HG02970 (cell line): ENCODE measurements at regions not wholly inside any gene's neighbourhood (a gene's known extent, or its start where the extent isn't known, plus 50 kb on each side); places are given as distances from the start of the nearest gene placed in this dataset.

Experiments
- ATAC-seq: cut with Tn5 transposase; IDR thresholded peaks from one replicate; pipeline ENCODE4 v1.9.1; 2021; ENCODE audit warnings: mild to moderate bottlenecking, moderate library complexity, moderate number of reproducible peaks; ENCODE audit not compliant: unreplicated experiment, low FRiP score

DNA sequence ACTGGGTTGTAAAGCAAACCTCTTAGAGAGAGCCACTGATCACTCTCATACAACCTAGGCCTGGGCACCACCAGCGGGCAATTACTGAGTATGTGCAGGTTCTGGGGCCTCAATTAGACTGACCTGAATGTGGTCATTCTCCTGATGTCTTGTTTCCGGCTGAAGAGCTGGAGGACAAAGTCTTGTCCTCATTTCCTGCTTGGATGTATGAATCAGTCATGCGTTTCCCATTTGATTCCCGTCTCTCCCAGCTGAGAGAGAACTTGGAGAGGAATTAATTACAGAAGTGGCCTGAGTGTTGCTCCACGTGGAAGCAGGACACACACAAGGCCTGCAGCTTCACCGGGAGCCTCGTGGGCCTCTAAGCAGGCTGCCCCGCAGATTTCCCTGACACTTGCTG, 799.3 kb upstream of the ARGLU1 start:
- ATAC-seq, result no peak

DNA sequence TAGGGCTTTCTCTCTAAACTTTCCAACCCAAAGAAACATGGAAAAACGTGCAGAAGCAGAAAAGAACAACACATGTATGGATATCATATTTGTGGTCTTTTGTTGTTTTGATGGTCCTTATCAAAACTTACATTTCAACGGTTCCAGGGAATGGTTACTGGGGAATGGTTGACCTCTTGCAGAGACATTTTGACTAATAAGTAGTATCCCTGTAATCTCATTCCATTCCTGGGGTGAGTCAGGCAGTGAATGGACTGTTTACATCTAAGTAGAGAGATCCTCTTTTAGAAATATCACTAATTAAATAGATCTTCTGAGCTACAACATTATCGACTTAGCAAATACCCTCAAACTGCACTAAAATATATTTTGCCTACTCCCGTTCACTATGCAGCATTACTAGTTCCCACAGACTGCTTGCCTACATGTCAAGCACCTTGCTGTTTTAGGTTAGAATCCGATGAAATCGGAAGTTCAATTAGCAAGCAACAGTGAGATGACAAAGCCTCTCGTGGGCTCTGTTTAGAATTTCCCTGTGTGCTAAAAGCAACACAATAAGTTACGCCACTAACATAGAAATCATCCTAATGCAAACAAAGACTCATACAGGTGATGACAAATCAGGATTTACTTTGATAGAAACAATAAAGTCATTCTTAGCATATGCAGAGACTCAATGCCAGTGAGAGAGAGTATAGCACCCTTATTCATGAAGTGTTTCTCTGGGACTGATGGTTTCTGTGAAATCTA, 797.7 kb upstream of the ARGLU1 start:
- no peak for ATAC-seq

DNA sequence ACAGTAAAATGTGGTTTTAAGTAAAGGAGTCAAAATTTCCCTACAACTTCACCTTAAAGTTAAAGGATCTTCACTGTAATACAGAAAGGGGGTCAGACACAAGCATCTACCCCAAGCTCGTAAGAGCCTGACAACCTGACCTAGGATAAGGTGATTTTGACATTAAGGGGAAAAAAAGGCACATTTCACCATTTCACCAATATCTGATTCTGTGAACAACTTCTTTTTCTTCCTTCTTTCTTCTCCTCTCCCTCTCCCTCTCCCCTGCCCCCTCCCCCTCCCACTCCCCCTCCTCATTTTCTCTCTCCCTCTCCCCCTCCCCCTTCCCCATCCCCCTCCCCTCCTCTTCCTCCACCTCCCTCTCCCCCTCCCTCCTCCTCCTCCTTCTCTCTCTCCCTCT, 796.7 kb upstream of the ARGLU1 start:
- no peak for ATAC-seq

DNA sequence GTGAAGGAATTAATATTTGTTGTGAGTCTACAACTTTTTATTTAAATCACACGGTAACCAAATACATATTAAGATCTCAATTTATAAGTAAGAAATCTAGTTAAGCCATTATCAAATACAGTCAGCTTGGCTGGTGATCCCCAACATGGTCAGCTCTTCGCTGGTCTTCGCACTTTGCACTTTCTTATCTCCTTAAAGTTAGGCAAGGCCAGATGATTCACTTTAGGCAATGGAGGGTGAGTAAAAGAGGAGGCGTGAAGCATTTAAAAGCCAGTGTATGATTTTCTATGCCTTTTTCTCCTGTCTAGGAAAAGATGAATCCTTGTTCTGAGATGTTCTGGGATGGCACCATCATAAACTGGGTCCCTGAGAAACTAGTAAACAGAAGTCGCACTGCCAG, 793.7 kb upstream of the ARGLU1 start:
- no peak for ATAC-seq

DNA sequence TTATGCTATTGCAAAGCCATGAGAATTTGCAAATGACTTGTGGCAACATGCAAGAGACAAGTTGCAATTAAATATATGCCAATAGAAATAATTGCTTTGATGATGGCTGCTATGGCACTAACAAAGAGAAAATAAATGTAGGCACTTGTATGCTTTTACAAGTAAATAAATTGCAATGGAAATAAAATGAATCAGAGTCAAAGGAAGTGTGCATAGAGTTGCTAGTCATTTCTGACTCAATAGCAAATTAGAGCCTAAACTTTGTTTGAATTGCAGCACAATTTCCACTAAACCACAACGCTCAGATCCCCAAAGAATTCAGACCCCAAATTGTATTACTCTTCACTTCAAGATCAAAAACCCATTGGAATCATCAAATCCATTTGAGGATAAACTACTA, 792.1 kb upstream of the ARGLU1 start:
- ATAC-seq, result no peak

DNA sequence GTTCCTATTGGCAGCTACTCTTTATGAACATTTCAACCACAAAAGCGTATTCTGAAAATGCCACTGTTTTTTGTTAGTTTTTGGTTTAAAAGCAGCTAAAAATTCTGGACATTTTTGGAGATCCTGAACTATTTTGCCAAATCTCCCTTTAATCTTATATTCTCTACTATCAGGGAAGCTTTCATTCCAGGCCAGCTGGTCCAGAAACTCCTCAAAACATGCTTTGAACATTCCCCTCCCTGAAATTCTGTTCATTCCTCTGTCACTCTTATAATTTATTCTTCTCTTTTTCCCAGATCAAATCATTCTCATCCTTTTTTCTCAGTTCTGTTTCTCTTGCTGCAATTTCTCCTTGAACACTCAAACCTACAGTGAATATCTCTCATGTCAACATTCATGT, 790.9 kb upstream of the ARGLU1 start:
- ATAC-seq, result no peak

DNA sequence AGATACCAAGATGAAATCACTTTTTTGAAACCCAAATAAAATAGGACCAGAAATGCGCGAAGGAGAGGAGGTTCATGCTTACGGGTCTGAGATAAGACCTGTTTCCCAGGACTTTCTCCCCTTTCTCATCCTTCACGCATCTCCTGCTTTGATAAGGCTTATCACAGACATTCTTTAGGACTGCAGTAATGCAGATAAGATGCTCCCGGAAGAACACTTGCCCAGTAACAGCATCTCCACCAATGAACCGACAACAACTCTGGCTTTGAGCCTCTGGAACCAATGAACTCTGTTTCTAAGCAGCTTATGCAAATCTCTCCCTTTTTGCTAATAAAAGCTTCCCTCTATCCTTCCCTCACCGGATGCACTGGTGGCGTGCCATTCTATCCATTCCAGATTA, 783.4 kb upstream of the ARGLU1 start:
- no peak for ATAC-seq

DNA sequence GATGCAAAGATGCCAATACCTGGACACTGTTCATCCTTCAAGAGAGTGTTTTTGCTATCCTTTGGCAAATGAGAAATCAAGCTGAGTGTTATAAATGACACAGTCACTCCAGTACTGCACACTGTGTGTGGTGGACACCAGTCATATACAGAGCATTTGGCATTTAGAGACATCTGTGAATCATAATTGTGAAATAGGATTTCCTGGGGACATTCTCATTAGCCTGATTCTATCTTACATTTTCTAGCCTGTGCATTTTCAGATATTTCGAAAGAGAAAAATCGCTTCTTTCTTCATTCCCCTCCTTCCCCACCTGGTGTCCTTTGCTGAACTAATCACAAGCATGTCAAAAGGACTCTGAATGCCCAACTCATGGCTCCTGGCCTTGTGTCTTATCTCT, 781.0 kb upstream of the ARGLU1 start:
- ATAC-seq, result no peak

DNA sequence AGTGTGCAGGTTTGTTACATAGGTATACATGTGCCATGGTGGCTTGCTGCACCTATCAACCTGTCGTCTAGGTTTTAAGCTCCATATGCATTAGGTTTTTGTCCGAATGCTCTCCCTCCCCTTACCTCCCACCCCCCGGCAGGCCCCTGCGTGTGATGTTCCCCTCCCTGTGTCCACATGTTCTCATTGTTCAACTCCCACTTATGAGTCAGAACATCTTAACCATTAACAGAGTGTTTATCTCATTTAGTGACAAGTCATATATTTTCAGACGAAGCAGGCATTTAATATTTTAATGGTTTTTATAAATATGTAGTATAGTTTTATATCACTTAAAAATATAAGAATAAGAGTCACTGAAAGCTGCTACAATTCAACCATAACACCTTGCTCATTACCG, 780.5 kb upstream of the ARGLU1 start:
- no peak for ATAC-seq

DNA sequence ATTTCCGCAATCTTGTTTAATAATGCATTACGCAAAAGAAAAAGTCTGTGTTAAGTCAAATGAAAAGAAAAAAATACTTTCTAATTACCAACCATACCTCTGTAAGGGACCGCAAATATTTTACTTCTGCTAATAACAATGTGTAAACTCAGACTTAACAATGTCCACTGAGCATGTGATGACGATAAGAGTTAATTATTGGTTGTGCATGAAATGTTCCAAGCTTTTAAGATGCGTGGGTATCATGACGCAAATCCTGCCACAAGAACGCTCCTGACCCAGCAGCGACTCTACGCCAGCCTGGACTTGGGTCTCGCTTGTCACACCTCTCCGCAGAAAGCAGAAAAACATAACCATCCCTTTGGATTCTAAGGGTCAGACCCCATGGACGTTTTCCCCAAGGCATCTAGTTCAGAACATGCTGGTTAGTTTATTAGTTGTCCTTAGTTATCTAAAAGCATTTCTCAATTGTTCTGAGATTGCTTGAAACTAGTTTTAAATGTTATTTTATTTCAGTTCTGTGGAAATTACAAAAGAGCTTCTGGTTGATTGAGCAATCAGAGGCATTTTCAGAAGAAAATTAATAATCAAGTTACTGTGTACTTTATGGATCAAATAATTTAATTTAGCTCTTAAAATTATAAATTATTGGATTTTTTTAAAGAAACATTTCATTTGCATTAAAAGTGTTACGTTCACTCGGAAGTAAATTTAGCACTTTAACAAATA, 779.9 kb upstream of the ARGLU1 start:
- ATAC-seq, result no peak

DNA sequence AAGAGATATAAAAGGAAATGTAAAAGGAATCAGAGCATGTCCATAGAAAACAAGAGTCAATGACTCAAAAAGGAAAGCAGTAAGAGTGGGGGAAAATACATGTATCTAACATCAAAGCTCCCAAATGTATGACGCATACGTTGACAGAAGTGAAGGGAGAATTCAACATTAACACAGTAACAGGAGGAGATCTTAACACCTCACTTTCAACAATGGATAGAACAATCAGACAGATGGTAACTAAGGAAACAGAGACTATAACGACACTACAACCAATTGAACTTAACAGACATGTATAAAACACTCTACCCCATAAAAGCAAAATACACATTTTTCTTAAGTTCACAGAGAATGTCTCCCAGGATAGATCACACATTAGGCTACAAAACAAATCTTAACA, 774.8 kb upstream of the ARGLU1 start:
- ATAC-seq, result no peak

DNA sequence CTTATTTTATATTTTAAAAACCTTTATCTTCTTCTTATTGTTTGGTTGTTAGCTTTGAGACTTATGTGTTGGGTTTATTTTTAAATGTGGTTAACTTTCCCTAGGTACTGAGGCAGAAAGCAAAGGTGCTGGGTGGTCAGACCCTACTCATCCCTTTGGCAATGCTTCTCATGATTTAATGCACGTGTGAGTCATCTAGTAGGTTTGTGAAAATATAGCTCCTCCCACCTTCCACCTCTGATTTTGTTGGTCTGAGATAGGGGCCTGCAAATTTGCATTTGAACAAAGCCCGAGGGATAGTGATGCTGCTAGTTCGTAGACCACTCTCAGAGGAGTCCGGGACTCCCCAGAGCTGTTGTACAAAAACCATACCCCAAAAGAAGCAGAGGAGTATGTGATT, 771.3 kb upstream of the ARGLU1 start:
- ATAC-seq, result no peak

DNA sequence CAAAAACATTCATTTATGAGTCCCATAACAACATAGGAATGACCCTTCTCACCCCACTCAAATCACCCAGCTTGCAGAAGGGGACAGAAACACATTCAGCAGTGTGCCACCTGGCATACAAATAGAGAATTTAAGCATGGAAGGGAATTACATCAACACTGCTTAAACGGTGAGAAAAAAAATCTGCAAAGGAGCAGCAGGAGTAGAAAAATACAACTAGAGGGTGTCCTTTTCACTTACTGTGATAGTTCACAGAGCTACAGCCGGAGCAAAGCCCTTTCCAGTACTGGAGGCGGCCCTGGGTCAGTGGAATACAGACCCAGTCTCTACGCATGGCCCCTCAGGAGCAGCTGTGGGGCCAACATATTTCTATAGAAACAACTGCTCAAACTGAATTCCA, 764.3 kb upstream of the ARGLU1 start:
- no peak for ATAC-seq

DNA sequence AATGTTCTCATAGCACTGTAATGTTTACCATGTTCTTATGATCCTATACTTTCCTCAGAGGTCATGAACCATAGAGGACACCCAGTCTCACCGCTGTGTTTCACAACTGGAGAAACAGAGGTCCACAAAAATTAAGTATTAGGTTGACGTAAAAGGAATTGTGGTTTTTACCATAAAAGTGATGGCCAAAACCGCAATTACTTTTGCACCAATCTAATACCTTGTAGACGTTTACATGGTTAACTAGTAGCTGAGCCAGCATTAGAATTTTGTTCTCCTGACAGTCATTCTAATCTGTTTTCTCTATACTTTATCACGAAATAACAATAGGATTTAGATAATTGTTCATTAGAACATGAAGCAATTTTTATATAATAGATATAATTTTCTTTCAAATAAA, 763.4 kb upstream of the ARGLU1 start:
- ATAC-seq, result no peak

DNA sequence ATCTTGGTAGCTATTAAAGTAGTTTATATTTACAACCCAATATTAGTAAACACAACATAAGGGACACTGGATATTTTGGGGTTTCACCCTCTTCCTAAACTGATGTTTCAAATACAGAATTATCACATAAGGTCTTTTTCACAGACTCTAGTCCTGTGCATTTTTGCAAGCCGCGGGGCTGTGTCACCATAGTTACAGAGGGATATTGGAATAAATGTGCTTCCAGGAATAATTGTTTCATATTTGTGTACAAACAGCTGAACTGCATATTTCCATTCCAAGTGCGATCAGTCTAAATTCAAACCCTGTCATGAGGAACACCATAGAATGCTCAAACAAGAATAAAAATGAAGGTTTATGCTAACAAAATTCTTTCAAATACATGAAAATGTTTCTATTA, 762.5 kb upstream of the ARGLU1 start:
- no peak for ATAC-seq

DNA sequence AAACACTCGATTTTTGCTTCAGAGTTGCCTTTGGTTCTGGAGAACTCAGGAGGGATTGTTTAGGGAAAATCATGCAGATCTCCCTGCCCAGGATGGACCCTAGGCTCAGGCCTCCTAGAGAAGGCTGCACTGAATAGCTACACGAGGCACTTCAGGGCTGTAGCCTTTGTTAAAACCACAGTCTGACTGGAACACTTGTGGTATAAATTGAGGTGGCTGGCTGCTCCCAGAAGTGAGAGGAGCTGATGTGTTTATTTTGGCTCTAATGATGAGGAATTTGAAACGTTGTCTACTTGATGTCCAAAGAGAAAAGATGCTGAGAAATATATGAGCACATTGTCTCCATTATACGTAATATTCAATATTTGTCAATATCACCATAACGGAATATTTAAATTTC, 762.1 kb upstream of the ARGLU1 start:
- ATAC-seq, result no peak

DNA sequence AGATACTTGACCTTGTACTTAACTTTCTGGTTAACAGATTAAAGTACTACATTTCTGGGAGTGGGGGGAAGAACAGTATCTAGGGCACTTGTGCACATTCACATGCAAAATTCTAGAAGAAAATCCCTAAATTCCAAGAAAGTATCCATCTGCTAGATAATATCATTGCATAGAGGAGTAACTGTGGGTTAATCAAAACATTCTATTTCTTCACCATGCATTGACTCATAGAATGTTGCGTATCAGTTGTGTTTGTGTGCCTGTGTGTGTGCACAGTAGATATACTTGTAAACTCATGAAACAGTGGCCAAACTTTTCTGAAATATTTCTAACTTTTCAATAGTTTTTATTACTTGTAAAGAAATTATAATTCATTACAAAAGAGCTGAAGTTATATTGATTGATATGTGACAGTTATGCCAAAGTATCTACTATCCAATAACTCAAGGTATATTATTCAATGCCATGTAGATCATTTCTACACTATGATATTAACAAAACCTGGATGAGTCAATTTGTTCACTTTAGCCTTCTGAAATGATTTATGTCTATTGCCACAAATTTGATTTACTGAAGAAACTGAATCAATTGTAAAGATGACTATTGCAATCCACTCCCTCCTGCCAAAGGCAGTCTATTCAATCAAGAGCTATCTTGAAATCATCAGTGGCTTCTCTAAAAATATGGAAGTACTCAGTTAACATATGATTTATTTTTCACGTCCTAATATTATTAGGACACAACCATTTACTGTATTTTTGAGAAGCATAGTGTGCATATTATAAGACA, 756.7 kb upstream of the ARGLU1 start:
- no peak for ATAC-seq

DNA sequence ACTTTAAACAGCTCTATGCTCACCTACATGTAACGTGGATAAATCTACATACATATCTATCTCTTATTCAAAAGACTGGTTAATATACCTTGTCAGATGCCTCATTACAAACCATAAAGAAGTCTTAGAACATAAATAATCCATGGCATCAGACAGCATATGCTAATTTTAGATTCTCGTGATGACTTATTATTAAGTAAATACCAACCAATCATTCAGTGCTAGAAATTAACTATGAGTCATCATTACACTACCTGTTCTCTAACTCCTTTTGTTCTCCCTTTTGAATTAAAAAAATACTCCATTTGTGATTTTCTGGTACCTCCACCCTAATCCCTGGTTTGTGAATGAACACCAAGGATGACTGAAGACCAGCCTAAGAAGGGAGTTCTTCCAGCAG, 754.3 kb upstream of the ARGLU1 start:
- ATAC-seq, result no peak

DNA sequence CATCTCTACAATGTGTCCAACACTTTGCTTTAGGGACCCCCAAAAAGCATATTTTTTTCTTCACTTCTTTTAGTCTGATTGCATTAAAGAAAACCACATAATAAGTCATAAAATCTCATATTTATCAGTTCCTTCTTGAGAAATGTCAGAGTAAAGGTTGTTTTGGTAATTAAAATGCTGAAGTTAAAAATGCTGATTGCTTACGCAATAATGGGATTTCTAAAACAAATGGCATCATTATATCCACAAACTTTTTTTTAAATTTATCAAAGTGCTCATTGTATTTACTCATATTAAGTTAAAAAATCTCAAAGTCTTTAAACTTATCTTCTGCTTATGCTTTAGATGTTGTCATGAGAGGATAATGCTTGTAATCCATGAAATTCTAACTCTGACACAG, 737.2 kb upstream of the ARGLU1 start:
- no peak for ATAC-seq

DNA sequence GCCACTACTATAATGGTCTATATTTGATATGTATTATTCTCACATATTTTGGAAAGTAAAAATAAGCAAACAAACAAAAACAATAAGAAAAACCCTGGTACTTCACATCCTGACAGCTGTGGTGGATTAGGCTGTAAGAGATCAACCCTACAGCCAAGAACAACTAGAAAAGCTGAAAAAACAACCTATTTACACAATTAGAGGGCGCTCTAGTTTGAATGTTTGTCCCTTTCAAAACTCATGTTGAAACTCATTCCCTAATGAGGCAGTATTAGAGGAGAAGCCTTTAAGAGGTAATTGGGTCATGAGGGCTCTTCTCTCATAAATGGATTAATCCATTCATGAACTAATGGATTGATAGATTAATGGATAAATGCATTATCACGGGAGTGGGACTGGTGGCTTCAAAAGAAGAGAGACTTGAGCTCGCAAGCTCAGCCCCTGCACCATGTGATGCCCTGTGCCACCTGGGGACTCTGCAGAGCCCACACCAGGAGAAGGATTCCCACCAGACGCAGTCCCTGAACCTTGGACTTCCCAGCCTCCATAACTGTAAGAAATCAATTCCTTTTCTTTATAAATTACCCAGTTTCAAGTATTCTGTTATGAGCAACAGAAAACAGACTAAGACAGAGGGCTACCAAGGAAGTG, 733.9 kb upstream of the ARGLU1 start:
- no peak for ATAC-seq

DNA sequence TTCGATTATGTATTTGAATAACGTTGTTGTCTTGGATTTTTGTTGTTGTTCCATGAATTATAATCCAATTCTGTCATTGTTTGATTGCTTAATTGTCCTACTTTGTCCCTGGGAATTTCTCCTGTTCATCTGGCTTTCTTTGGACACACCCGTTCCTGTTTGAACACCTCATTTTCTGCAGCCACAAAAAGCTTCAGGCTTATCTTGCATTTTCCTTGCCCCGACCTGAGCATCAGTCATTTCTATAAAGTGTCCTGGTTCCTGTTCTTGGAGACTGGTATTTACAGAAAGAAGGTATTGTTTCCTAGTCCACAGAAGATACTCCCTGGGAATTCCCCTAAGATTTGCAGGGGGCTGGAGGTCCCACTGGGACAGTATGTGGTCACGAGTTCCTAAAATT, 731.8 kb upstream of the ARGLU1 start:
- no peak for ATAC-seq
